B cell (primary cell): ENCODE measurements at regions not wholly inside any gene's neighbourhood (a gene's known extent, or its start where the extent isn't known, plus 50 kb on each side); places are given as distances from the start of the nearest gene placed in this dataset.
A peak's percentile ranks its signal among the peaks of the same experiment; 100 is the strongest.

ENCODE experiments used
- ATAC-seq: fragments of 200-7000 bp; cut with Tn5 transposase; one replicate; pipeline ENCODE4 v1.10.0; 2021; ENCODE audit warnings: low read depth, mild to moderate bottlenecking, moderate number of reproducible peaks, moderate library complexity
- CTCF ChIA-PET: fragments of 350-600 bp; sonication (Branson Sonifier 250); formaldehyde crosslinking; loops from one replicate; lab custom pipeline; 2021; ENCODE audit warnings: antibody characterized with exemption, inconsistent platforms; lab: Charles Lee
- POLR2A ChIA-PET: fragments of 350-600 bp; sonication (Branson Sonifier 250); formaldehyde crosslinking; loops from one replicate; lab custom pipeline; 2021; ENCODE audit warnings: antibody characterized with exemption; lab: Charles Lee
- DNase-seq: peaks from one replicate; pipeline ENCODE4 v3.0.0; 2013
- H2AFZ ChIP-seq: 2 replicates; pipeline ENCODE4 v1.6.1; 2012; ENCODE audit warnings: mild to moderate bottlenecking, low read depth, low read length; ENCODE audit not compliant: insufficient read depth, poor library complexity, severe bottlenecking
- H3K27ac ChIP-seq, 2 donors: 1 replicate in 1 of 2; 2 replicates in 1 of 2; pipeline ENCODE4 v1.5.1; 2012 to 2013; ENCODE audit warnings: low read length in 2 of 2, mild to moderate bottlenecking in 2 of 2, moderate library complexity in 1 of 2
- H3K27me3 ChIP-seq, 4 experiments: fragments of 200-600 bp in 1 of 4; sonication (generic) in 1 of 4; replicated peaks in 1 of 4; 1 replicate in 2 of 4; 2 replicates in 2 of 4; pipeline versions ENCODE4 v1.6.1 to v1.7.0; 2013 to 2016; ENCODE audit warnings: low read length in 3 of 4, mild to moderate bottlenecking in 2 of 4, mixed read lengths in 1 of 4, moderate library complexity in 1 of 4; ENCODE audit not compliant: insufficient read depth in 4 of 4, control insufficient read depth in 3 of 4; ENCODE audit errors: control extremely low read depth in 1 of 4
- H3K36me3 ChIP-seq, 2 experiments: replicated peaks in 1 of 2; 1 replicate in 1 of 2; 2 replicates in 1 of 2; pipeline versions ENCODE4 v1.6.1 to v1.7.1; 2013; ENCODE audit warnings: low read length in 1 of 2; ENCODE audit not compliant: insufficient read depth in 2 of 2, control insufficient read depth in 1 of 2; ENCODE audit errors: control extremely low read depth in 1 of 2, extremely low read depth in 1 of 2
- H3K4me1 ChIP-seq, 2 donors: fragments of 200-600 bp in 1 of 2; sonication (generic) in 1 of 2; 1 replicate in 1 of 2; 2 replicates in 1 of 2; pipeline versions ENCODE4 v1.5.1 to v1.6.1; 2013 to 2017; ENCODE audit warnings: low read length in 2 of 2; ENCODE audit not compliant: control insufficient read depth in 2 of 2, insufficient read depth in 2 of 2
- H3K4me2 ChIP-seq: replicated peaks from 2 replicates; pipeline ENCODE3; 2012; ENCODE audit warnings: mild to moderate bottlenecking, low read depth, low read length; ENCODE audit not compliant: poor library complexity, severe bottlenecking
- H3K4me3 ChIP-seq, 5 experiments: fragments of 200-600 bp in 1 of 5; sonication (generic) in 1 of 5; 1 replicate in 3 of 5; 2 replicates in 2 of 5; pipeline versions ENCODE4 v1.5.1 to v1.7.0; 2011 to 2016; ENCODE audit warnings: low read length in 4 of 5, mild to moderate bottlenecking in 4 of 5, low read depth in 2 of 5, control low read depth in 1 of 5, moderate library complexity in 1 of 5; ENCODE audit not compliant: insufficient read depth in 1 of 5; ENCODE audit errors: control extremely low read depth in 1 of 5, extremely low read depth in 1 of 5
- H3K79me2 ChIP-seq: fragments of 200-600 bp; sonication (generic); one replicate; pipeline ENCODE4 v1.6.0; 2016; ENCODE audit warnings: low read length; ENCODE audit not compliant: control insufficient read depth, insufficient read depth
- H3K9ac ChIP-seq: fragments of 200-600 bp; sonication (generic); 2 replicates; pipeline ENCODE4 v1.6.1; 2017; ENCODE audit warnings: mild to moderate bottlenecking, low read length, moderate library complexity
- H3K9me3 ChIP-seq, 3 donors: one replicate each; pipeline versions ENCODE4 v1.6.1 to v1.7.1; 2013; ENCODE audit warnings: low read length in 2 of 3; ENCODE audit not compliant: control insufficient read depth in 2 of 3, insufficient read depth in 1 of 3; ENCODE audit errors: control extremely low read depth in 1 of 3
- H4K20me1 ChIP-seq: 2 replicates; pipeline ENCODE4 v1.6.0; 2012; ENCODE audit warnings: mild to moderate bottlenecking, low read length; ENCODE audit not compliant: insufficient read depth, control insufficient read depth, poor library complexity, severe bottlenecking
- H3K27ac Mint-ChIP-seq: one replicate; pipeline ENCODE4 v1.8.0; 2021; ENCODE audit warnings: mixed read lengths
- H3K27me3 Mint-ChIP-seq: one replicate; pipeline ENCODE4 v1.8.0; 2021; ENCODE audit warnings: mixed read lengths
- H3K4me1 Mint-ChIP-seq: one replicate; pipeline ENCODE4 v1.8.0; 2021; ENCODE audit warnings: mixed read lengths
- H3K4me3 Mint-ChIP-seq: one replicate; pipeline ENCODE4 v1.8.0; 2021; ENCODE audit warnings: mixed read lengths
- H3K9me3 Mint-ChIP-seq: one replicate; pipeline ENCODE4 v1.8.0; 2022; ENCODE audit warnings: mixed read lengths; ENCODE audit not compliant: insufficient read depth
- CTCF ChIP-seq: fragments of 200-600 bp; IDR thresholded peaks from one replicate; pipeline ENCODE4 v1.8.0; 2022; ENCODE audit warnings: antibody characterized with exemption, mild to moderate bottlenecking
- EZH2 ChIP-seq: IDR thresholded peaks from 2 replicates; pipeline ENCODE4 v1.6.1; 2012; ENCODE audit warnings: borderline replicate concordance, low read depth, mild to moderate bottlenecking, moderate library complexity, low read length; ENCODE audit not compliant: insufficient read depth, poor library complexity, severe bottlenecking
- WGBS: methylation state at CpG from one replicate; pipeline ENCODE4 v1.1.5; 2013; ENCODE audit warnings: missing lambda C conversion rate; ENCODE audit not compliant: insufficient coverage; 5-methylcytosine and 5-hydroxymethylcytosine counted together
- intact Hi-C: fragments of 100-400 bp; cut with micrococcal nuclease; formaldehyde crosslinking; loops from one replicate; pipeline ENCODE4 v1.10.0; 2022

- Histone ChIP-seq H2AFZ (no peak overlapping the region), H3K9me3 (peaks cover 0 to 5% (median 0%) of the 10 kb centered on the region in 3 donors), H3K9ac (no peak overlapping the region), H3K79me2 (no peaks in the 10 kb centered on the region), H3K4me3 (no peak overlapping the region), H3K4me2 (no peak overlapping the region), H4K20me1 (no peaks in the 10 kb centered on the region), H3K27ac (no peak overlapping the region), H3K4me1 (peaks cover 16 to 31% of the 10 kb centered on the region in 2 donors), H3K36me3 (no peaks in the 10 kb centered on the region), H3K27me3 (peaks cover 0 to 5% (median 2%) of the 10 kb centered on the region in 4 experiments)
- no peaks in the 10 kb centered on the region for H3K9me3 Mint-ChIP-seq
- peaks cover 26% of the 10 kb centered on the region for H3K27me3 Mint-ChIP-seq
- H3K4me3 Mint-ChIP-seq, result no peak overlapping the region
- no peak for ATAC-seq
- no peak overlapping the region for H3K27ac Mint-ChIP-seq
- TF ChIP-seq CTCF (no peak), EZH2 (no peak)
- intact Hi-C loops, result no loop called here
- WGBS, result 76% methylated on average over 4 of the region's 6 CpGs
- CTCF ChIA-PET, result interaction anchor here (0.6 to 6.2 kb wide), 6 partner anchors 10 to 660 kb away, joined by 3 to 47 read pairs (median 4); no protein-coding TSS in a partner anchor
- peaks cover 21% of the 10 kb centered on the region for H3K4me1 Mint-ChIP-seq
- no peak for DNase-seq
- POLR2A ChIA-PET, result no interaction called here
Measured at GRCh38 chr6:799769-800168, 106.8 kb upstream of the EXOC2 start.

DNA sequence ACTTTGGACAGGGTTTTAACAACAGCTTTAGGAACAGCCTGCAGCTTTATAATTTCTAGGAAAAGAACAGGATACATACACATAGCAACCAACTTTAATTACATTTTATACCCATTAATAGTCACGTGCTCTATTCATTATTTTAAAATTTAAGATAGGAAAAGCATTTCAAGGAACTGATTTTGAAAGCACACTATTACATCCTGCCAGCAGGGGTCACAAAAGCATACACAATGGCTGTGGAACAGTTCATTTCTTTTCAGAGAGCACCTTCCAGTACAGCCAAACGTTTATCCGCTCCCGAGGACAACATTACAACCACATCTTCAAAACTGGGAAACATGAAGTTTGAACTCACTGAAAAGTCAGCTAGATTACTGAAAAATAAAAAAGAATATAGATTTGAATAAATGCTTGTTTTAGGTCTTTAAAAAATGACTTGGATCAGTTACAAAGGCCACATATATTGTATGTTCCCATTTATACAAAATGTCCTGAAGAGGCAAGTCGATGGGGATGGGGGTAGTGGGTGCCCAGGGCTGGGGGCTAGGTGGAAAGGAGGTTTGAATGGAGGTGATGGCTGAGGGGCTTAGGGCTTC, 104.6 kb upstream of the EXOC2 start:
- Histone ChIP-seq H4K20me1 (no peaks in the 10 kb centered on the region), H2AFZ (peak overlapping the region; percentile 32), H3K27ac (no peak overlapping the region), H3K27me3 (peaks cover 0 to 5% (median 4%) of the 10 kb centered on the region in 4 experiments), H3K79me2 (no peaks in the 10 kb centered on the region), H3K4me1 (peaks cover 7 to 19% of the 10 kb centered on the region in 2 donors), H3K4me2 (peak overlapping the region; percentile 26), H3K9me3 (peaks cover 0 to 2% (median 0%) of the 10 kb centered on the region in 3 donors), H3K4me3 (no peak overlapping the region), H3K36me3 (no peaks in the 10 kb centered on the region), H3K9ac (no peak overlapping the region)
- Mint-ChIP-seq H3K4me1 (peaks cover 14% of the 10 kb centered on the region), H3K27me3 (peaks cover 37% of the 10 kb centered on the region), H3K27ac (no peak overlapping the region), H3K9me3 (no peaks in the 10 kb centered on the region), H3K4me3 (no peak overlapping the region)
- POLR2A ChIA-PET, result no interaction called here
- intact Hi-C loops, result loop anchor here (1.0 kb wide), 1 partner anchor 600 kb away; no protein-coding TSS in a partner anchor
- CTCF ChIA-PET, result interaction anchor here (0.6 to 6.2 kb wide), 12 partner anchors 10 to 695 kb away, joined by 3 to 47 read pairs (median 5); no protein-coding TSS in a partner anchor
- TF ChIP-seq EZH2 (no peak), CTCF (peak; percentile 84)
- no CpG with 5 or more reads among the region's 5 CpGs for WGBS
- ATAC-seq (no peak), DNase-seq (peak; percentile 65)
